CD4-positive, alpha-beta T cell treated with Interleukin-17A for 4 hours (primary cell): ENCODE measurements at regions not wholly inside any gene's neighbourhood (a gene's known extent, or its start where the extent isn't known, plus 50 kb on each side); places are given as distances from the start of the nearest gene placed in this dataset.

ENCODE experiments used
- DNase-seq: peaks from one replicate; pipeline ENCODE4 v3.0.0-alpha.2; 2020; ENCODE audit warnings: mixed read lengths

DNA sequence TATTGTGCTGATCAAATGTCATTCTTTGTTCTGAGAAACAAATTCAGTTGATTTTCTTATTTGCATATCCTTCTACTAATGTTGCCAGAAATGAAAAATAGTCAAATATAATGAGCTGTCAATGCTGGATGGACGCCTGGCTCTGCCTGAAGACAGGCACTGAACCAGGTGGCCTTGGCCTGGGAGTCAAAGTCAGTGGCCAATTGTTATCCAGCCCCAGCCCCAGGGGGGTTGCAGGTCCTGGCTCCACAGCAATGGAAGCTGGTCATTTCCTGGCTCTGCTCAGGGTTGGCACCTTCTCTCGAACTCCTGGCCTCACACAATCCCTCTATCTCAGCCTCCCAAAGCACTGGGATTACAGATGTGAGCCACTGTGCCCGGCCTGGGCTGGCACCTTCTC is 176.8 kb upstream of the GLI2 start:
- DNase-seq = no peak

DNA sequence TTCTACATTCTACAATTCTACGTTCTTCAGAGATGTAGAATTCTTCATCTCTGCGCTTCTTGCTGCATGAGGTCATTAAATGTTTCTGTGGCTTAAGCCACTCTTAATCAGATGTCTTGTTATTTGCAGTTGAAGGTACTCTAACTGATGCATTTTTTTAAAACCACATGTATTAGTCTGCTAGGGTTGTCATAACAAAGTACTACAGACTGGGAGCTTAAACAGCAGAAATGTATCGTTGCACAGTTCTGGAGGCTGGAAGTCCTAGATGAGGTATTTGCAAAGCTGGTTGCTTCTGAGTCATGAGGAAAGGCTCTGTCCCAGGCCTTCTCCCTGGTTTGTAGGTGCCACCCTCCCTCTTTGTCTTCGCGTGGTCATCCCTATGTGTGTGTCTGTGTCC is 176.3 kb upstream of the GLI2 start:
- DNase-seq = no peak

DNA sequence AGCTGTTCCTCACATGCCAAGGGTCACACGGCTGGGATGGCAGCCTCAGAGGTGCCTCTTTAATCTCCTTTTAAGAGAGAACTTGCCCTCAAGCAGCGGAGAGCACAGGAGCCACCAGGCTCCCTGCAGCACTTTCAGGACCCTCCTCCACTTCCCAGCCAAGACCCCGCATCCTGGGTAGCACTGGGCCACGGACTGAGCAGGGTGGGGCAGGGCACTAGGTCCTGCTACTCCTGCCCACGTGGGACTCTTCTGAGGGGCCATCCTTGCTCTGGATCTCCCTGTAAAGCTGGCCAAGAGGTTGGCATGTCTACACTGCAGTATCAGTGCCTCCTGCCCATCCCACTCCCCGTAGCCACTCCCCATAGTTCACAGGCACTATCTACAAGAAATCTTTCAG is 175.3 kb upstream of the GLI2 start:
- no peak for DNase-seq

DNA sequence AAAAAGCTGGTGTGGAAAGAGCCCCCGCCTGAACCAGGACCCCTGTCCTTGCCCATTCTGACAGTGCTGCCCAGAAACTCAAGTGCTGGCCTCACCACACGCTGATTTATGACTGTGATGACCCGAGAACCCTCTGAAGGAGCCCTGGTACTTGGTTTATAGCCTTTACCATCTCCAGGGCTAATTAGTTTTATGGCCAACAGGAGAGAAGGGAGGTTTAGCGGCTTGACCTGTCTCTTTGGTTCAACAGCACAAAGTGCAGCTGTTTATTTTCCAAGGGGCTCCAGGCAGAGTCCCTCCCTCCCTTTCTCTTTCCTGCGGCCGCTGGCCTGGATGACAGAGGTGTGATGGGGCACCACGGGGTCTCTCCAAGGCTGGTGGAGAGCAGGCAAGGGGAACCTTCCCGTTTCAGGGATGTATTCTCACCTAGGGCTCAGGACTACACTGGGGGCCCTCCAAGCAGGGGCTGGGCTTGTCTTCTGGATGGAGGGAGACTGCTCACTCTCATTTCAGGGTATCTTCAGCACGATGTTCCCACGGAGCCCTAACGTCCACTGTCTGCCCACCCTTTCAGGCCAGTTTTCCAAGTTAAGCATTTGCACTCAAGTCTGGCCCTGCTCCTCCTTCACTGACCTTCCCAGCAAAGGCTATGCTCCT is 174.2 kb upstream of the GLI2 start:
- no peak for DNase-seq

DNA sequence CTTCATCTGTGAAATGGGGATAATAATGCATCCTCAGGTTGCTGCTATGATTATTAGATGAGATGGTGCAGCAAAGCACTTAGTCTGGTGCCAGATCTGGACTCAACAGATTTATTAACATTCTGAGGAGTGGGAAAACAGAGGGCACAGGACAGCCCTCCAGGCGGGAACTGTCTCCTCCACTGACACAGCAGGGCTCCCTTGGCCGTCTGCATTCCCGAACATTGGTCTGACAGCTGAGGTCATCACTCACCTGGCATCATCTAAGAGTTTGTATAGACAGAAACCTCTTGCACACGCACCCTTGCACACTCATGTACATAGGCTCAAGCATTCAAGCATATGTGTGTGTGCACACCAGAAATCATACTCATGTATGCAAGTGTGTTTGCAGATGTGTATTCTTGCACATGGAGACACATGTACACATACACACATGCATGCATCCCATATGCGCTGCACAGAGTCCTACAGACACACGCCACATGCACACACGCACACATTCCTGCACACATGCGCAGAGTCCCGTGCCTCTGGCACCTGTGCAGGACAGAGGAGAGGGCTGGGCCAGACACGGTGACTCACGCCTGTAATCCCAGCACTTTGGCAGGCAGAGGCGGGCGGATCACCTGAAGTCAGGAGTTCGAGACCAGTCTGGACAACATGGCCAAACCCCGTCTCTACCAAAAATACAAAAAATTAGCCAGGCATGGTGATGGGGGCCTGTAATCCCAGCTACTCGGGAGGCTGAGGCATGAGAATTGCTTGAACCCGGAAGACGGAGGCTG is 173.3 kb upstream of the GLI2 start:
- DNase-seq = no peak

DNA sequence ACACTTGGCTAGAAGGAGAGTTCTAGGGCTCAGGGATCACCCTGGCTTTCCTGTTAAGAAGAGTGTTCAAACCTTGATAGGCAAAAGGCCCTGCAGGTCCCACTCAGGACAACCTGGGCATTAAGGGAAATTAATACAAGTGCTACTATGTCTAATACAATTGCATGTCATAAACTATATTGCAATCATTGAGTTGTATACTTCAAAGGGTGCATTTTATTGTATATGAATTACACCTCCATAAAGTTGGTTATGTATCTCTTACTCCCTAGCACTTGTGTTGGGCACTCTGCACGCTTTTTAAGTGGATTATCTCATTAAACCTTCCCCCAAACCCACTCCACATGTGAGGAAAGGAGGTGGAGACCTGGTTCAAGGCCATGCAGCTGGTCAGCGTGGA is 172.1 kb upstream of the GLI2 start:
- no peak for DNase-seq

DNA sequence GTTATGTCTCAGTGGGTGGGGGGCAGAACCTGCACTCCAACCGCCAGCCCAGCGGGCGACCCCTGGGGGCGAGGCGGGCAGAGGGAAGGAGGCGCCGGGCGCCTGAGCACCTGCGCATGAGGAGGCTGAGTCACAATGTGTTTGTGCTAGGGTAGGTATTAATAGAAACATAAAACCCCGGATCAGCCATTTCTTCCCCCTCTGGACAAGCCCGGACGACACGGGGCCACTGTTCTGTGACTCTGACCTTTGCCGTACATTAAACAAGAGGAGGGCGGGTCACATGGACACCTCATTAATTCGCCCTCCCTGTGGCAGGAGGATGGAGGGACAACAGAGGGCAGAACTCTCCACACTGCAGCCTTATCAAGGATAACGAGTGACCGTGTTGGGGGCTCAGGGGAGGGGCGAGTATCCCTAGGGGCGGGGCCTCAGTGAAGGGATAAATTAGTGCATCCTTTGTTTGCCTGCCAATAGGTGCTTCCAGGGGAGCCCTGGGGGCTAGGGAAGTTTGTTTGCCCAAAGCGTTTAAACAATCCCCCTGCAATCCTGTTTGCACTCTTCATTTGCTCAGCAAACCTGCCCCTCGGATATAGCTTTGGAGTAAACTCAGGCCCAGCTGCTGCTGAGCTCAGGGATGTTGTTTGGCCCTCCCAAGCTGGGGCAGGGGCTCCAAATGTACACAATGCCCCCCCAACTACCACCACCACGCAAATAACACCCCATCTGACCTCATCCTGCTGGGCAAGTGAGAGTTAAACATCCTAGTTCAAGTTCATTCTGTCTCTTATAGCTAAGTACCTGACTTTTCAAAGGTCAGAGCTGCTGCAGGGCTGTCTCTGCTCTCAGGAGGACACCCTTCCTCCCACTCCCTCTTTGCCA is 171.2 kb upstream of the GLI2 start:
- DNase-seq = no peak

DNA sequence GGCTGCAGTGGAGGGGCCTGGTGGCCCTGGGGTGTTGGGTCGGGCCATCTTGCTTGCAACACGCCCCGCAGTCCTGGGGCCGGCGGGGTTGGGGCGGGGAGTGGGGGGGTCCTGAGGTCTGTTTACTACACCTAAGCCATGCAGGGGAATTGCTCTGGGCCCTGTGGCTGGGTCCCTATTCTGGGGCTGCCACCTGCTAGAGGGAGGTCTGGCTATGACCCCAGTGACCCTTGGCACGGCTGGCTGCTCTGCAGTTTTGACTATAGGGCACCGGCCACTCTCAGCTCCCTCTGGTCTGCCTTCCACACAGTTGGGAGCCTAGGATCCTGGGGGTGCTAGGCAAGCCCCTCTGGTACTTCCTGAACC is 170.6 kb upstream of the GLI2 start:
- DNase-seq = no peak

DNA sequence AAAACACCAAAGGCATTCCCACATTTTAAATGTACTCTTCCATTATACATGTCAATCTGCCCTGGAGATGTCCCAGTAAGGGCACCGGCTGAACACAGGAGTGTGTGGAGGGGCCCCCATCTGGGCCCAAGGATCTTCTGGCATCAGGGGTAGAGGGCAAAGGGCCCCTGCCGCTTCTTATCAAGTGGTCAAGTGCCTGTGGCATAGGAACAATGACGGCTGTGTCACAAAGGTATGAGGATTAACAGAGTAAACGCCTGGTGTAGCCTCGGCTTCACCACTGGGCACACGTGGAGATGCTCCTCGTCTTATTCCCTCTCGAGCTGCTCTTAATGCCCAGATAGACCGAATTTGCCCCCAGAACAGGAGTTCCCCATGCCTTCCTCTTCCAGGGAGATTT is 169.7 kb upstream of the GLI2 start:
- DNase-seq = no peak

DNA sequence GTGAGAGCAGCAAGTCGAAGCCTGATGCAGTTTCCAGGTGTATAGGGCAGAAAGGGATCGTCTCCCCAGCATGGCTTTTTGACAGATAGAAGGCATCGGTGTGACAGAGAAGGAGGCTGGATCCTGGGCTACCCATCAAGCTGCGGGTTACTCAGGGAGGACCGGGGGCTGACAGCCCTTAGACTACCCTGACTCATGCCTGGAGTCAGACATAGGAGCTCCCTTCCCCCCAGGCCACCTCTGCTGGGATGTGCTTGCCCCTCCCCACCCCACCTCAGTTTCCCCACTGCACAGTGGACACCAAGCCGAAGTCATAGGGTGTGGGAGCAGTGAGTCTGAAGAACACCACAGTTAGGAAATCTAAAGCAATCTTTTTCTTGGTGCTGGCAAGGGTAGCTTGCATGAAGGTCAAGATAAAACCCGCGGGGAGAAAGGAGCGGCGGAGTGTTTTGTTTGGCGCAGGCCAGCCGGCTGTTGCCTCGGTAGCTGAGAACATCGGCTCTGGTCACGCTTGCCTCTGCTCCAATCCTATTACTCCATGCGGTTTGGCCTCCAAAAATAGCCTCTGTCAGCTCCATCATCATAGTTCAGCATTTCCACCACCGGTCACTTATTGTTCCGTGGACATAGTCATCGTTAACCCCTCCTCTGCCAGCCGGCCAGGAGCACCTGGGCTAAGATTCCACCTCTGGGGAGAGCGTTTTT is 169.2 kb upstream of the GLI2 start:
- no peak for DNase-seq

DNA sequence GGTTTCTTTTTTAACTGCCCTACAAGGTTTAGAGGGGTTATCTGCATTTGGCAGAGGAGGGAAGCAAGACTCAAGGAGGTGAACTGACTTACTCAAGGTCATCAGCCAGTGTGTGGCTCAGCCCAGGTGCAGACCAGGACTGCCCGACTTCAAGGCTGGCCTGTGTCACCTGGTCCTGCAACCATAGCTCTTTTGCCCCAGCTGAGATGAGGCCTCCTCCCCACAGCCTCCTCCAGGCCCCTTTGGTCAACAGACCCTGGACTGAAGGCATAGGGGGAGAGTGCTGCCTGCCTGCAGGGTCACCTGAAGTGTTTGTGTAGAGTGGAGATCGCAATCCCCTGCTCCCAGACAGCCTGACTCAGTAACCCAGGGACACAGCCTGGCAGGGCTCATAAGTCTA is 168.5 kb upstream of the GLI2 start:
- no peak for DNase-seq

DNA sequence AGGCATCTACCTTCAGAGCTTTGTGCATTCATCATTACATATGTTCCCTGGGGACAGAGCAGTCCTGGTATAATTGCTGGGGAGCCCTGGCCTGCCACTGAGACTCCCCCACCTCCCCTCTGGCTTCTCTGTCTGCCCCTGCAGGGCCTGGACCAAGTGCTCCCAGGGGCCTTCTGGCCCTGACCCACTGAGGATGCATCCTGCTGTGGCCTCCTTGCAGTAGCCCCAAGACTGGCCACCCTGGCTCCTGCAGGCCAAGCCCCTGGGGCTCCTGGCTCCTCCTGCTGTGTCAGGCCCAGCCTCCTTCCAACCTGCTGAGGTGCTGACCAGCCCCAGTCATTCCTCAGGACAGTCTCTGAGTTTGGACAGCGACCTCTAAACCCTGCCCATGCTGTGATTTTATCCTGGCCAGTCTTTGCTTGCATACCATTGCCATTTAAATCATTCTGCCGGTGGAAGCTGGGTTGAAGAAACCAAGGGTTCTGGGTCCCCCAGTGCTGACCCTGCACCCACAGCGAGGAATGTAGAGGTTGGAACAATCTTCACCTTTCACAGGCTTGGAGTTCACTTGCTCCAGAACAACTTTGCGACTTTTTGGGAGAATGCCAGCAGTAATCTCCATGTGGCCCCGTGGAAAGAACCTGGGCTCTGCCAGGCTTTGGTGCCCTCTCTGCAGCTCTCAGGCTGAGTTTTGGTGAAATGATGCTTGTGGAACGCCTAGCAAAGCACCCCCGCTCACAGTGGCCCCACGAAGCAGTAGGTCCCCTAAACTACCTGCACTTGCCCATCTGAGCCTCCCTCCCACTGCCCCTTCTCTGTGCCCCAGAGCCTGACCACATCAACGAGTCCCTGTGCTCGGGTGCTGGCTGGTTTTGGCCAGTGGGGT is 167.3 kb upstream of the GLI2 start:
- no peak for DNase-seq

DNA sequence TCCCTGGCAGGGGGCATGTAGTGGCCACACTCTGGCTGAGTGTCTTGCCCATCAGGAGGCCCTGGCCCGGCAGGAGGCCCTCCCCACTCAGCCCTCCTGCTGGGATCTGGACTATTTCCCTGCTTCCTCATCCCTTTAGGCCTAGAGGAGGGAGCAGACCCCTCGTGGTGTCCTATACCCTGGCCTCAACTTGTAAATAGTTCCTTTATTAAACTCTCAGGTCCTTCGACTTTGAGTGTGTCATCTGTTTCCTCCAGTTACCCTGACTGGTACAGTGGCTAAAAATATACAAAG is 166.7 kb upstream of the GLI2 start:
- DNase-seq = no peak

DNA sequence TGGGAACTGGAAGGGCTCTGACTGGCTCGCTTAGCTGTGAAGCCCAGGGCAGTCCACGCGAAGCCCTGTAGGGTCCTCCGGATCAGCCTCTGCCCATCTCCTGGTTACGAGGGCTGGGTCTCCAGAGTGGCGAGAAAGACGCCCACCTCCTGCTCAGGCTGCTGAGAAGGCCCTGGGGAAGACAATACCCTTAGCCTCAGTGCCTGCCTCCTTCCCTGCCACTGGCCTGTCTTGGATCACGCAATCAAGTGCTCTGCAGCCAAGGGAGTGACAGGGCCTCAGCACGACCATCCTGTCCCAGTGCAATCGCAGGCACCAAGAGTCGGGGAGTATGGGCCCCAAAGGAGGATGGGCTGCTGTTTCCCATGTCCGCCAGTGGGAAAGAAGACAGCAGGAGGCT is 165.7 kb upstream of the GLI2 start:
- no peak for DNase-seq

DNA sequence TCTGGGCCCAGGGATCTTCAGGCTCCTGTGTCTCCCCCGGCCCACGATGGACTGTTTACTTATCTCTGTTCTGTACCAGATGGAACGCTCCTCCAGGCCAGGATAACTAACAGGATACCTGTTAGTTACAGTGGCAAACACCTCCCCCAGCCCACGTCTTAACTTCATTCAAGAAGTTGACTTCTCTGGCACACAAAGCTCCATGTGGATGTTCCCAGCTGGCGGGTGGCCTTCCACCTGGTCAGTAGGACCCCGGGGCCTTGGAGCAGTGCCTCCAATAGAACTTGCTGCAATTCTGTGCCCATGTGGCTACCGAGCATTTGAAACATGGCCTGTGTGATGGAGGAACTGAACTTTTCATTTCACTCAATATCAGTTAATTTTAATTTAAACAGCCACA is 165.1 kb upstream of the GLI2 start:
- DNase-seq = no peak

DNA sequence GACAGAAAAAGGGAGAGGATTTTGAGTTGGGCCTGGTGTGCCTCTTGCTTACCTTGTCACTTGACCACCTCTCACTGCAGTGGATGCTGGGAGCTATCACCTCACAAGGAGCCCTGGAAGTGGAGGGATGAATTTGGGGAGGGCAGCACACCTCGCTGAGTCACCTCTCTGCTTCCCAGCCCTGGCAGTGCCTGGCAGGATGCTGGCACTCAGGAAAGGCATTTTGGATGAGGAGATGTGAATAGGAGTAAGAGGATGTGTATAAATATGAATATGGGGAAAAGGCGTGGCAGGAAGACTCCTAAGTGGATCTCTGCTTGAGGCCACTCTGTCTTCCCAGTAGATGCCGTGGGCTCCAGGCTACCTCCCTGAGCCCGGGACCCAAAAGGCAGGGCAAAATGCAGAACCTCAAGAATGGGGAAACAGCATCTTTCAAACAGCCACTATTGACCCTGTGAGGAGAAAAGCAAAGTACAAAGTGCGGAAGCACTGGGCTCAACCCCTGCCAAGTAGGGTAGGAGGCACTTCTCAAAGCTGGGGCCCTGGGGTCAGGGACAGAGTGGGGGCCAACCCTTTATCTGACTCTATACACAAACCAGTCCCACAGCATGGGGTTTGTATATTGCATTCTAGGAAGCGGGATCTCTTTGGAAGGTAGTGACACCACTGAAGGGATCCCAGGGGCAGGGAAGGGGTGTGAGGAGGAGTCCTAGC is 164.5 kb upstream of the GLI2 start:
- DNase-seq = no peak

DNA sequence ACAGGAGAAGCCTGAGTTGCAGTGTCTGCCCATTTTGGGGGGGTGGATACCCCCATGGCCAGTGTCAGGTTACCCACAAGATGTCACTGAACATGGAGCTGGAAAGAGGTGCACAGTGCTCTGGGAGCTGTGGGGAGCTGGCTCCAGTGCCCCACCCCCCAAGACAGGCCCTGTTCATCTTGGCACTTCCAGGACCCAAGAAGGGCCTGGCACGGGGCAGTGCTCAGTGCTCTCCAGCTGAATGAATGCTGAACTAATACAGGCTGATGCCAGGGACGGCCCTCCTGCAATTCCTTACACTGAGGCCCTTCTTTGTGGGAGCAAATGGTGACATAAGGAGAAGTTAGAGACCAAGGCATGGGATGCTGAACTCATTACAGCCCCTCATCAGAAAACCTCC is 163.4 kb upstream of the GLI2 start:
- DNase-seq = no peak

DNA sequence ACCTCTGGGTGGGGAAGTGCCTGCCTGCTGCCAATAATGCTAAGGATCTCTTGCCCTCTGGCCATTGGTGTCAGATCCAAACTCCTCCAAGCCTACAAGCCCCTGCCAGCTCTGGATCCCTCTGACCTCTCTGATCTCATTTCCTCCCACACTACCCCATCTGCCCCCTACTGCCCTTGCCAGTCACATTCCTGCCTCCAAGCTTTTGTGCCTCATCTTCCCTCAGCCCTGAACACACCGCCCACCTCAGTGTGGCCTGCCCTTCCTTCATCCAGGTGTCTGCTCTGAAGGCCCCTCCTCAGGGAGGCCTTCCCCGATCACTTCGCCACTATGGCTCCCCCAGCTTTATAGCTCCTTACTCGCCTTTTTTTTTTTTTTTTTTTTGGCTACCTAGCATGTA is 161.0 kb upstream of the GLI2 start:
- no peak for DNase-seq

DNA sequence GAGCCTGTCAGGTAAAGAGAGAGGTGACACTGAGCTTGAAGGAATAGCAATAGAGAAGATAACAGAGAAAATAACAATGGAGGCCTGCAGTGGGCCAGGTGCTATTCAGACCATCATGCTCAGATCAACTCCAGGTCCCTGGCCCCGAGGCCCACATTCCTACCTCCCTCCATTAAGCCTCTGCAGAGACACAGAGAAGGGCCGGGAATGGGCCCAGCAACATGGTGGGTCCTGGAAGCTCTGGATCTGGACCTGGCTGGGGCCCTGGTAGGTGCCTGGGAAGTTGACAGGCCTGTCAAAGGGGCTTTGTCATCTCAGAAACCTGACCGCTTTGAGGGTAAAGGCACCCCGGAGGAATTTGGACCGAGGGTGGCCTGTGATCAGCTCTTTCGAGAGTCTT is 159.7 kb upstream of the GLI2 start:
- no peak for DNase-seq

DNA sequence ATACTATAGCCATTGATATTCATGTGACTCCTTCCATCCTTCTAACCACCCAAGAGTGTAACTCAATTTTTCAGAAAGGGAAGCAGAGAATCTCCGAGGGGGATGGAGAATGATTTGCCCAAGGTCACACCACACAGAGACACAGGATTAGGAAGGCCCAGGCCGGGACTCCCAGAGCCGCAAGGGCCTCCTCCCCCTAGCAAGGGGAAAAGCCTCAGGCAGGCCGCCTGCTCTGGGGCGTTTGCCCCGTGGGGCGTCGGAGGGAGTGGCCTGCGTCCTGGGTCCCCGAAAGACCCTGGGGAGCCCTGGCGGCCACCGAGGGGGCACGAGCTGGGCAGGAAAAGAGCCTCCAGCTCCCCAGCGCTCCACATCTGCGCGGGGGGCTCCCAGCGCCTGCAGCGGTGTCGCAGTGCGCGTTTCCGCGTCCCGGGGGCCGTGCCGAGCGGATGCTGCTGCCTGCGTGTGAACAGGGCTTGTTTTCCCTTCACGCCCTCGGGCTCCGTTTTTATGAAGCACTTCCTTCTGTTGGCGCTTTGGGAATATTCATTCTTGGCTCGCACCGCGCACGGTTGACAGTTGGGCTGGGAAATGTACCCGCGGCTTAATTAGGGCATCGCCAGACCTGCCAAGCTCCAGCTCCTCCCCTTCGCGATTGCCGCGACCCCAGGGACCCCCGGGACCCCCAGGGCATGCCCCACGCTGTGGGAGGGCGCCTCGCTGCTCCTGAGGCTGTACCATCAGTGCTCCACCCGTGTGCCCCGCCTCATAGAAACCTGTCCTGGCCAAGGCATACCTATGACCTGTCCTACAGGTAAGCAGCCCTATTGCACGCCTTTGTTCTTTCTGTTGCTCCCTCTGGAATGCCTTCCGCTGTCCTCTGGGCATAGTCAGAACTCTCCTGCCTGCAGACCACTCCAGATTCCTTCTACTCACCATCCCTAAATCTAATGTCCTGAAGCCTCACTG is 158.9 kb upstream of the GLI2 start:
- DNase-seq = no peak
